Activated effector memory CD4-positive, alpha-beta T cell treated with Interleukin-2 at 50 U/mL for 16 hours (primary cell): ENCODE measurements at regions not wholly inside any gene's neighbourhood (a gene's known extent, or its start where the extent isn't known, plus 50 kb on each side); places are given as distances from the start of the nearest gene placed in this dataset.
A peak's percentile ranks its signal among the peaks of the same experiment; 100 is the strongest.
"Not testable (repeated sequence)": the region's sequence is repeated elsewhere in the genome, so short reads cannot be mapped to it uniquely, and the experiment has no call there.

Source experiments
- DNase-seq: peaks from one replicate; pipeline ENCODE4 v3.0.0-alpha.2; 2020

- DNase-seq, result no peak
These were observed 154.1 kb downstream of the SH3BP4 start for GRCh38 chr2:235105821-235106359.

- DNase-seq, result no peak
These were observed 155.2 kb downstream of the SH3BP4 start for GRCh38 chr2:235106874-235107639.

GRCh38 chr2:235107640-235107951, 155.8 kb downstream of the SH3BP4 start:
- no peak for DNase-seq

DNA sequence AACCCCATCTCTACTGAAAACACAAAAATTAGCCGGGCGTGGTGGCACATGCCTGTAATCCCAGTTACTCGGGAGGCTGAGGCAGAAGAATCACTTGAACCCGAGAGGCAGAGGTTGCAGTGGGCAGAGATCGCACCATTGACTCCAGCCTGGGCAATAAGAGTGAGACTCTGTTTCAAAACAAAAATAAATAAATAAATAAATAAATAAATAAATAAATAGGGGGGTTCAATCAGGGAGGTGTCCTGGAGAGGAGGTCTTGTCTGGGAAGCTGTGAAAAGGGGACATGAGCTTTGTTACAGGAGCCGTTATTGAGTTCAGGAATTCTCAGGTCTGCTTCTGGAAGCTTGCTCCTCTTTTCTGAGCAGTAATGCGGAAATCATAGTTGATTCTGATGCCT, 157.7 kb downstream of the SH3BP4 start:
- DNase-seq, result not testable (repeated sequence)

- DNase-seq, result no peak
These were observed 160.5 kb downstream of the SH3BP4 start for GRCh38 chr2:235112365-235112764.

- no peak for DNase-seq
These were observed 162.0 kb downstream of the SH3BP4 start for GRCh38 chr2:235113854-235114253.

GRCh38 chr2:235114286-235114685, 162.5 kb downstream of the SH3BP4 start:
- DNase-seq, result no peak

DNA sequence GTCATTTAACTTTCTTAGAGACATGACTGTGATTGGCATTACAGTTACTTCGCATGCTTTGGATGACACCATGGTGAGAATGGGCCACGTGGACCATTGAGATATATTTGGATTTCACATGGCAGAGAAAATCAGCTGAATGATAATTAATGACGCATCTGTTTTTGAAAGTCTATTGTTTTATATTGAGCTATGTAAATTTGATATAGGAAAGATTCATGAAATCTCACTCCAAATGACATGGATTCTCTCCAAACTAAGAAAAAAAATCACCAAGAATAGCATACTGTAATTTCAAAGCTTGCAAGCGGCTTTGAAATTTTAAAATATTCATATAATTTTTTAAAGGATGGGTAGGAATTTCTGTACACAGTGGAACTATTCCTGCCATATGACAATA, 163.7 kb downstream of the SH3BP4 start:
- DNase-seq, result no peak

DNA sequence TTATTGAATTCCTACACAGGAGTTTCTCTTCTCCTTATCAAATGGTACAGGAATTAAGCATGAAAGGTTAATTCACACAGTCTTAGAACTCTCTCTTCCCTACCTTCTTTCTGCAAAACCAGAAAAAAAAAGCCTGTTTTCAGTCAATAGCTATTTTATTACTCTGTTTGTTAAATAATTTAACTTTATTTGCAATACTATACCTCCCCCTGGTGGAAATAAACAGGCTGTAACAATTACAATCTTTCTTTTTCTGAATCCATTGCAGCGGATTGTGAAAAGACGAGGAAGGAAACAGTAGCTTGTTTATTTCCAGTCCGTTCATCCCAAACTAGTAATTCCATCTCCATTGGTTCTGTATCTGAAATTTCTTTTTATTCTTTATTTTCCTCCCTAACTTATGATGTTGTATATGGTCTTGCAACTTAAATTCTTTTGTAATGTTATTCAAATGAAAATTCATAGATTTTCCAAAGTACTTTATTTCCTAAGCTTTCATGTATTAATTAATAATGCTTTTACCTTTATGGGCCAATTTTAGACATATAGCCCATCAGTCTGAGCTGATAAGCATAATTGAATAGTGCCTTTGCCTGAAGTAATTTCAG, 165.2 kb downstream of the SH3BP4 start:
- DNase-seq, result no peak

DNA sequence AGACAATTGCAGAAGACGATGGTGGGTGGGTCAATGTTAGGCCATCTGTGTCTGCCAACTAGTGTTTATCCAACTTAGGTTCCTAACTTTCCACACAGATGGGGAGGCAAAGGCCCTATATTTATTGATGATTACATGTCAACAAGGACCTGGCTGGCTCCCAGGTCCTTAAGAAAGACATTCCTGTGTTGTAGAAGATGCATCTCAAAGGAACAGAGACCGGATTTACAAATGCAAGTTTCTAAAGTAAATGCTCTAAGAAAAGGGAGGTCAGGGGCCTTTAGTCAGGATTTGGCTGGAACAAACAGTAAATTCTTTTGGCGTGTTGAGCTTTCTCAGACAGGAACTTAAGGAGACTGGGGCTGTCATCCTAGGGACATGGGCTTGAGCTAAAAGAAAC, 175.0 kb downstream of the SH3BP4 start:
- DNase-seq, result no peak

DNA sequence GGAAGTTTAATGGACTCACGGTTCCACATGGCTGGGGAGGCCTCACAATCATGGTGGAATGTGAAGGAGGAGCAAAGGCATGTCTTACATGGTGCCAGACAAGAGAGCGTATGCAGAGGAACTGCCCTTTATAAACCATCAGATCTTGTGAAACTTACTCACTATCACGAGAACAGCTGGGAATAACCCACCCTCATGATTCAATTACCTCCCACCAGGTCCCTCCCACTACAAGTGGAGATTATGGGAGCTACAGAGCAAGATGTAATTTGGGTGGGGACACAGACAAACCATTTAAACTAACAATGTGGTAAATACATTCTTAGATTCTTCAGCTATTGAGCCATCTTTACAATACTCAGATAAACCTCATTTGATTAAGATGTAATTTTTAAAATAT, 176.1 kb downstream of the SH3BP4 start:
- DNase-seq, result no peak

DNA sequence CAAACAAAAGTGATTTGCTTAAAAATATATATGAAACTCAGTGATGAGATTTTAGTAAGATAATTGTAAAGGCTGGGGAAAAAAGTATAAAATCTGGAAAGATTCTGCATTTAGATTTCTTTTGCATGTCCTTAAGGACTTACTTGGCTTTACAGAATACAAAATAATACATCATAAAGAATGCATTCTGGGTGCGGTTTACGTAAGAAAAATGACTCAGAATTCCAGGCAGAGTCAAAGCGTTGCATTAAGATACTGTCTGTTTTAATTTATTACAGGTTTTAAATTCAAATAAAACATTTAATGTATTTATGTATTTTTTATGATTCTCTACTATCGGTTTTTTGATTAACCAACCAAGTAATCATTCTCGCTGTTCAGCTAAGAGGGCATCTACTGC, 178.0 kb downstream of the SH3BP4 start:
- no peak for DNase-seq

DNA sequence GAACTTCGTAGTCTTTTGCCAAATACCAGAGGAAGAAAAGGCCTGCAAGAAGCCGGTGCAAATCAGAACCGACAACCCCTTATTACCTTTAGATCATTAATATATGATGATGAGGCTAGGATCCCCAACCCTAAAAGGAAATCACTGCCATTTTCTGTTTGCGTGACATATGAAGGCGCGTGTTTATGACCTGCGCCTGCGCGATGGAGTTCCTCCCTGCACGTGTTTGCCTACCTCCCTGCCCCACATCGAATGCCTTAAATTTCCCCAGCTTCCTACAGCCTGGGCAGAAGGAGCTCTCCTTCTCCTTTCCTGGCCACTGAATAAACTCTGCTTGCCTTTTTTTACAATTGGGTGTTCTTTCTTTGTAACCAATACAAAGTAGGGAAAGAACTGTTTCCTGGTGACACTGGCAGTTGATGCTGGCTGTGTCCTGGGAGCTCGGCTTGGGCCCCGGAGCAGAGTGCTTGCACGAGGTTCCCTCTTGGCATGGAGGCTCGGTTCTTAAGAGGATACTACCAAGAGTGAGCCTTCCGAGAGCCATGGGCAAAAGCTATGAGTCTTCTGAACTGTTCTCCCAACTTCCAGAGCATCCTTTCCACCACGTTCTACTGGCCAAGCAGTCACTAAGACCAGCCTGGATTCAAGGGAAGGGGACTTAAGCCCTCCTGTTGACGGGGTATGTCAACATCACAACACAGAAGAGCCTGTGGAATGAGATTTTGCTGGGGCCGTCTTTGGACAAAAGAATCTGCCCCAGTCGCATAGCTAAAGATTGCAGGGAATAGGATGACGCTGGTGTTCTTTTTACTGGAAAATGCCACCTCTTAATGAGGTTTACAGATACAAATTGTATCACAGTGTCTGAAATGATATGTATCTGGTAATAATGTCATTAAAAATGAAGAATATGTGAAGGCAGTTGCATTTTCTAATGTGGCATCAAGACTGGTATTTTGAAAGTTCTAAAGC, 179.8 kb downstream of the SH3BP4 start:
- DNase-seq, result no peak

DNA sequence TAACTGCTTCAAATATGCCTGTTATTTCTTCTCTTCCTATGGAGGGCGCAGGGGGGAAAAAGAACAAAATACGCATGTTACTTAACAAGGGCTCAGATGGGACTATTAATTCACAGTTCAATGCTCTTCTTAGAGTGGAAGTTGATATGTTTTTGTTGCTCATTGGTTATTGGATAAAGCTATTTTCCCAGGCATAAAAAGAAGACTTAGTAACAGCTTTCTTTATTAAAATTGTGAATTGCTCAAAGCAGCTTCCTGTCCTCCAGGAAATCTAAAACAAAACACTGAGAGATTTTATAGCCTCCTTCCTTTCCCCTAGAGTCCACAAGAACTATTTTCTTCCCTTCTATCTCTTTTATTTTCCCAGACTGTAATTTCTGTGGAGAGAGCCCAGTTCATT, 180.8 kb downstream of the SH3BP4 start:
- DNase-seq, result no peak

DNA sequence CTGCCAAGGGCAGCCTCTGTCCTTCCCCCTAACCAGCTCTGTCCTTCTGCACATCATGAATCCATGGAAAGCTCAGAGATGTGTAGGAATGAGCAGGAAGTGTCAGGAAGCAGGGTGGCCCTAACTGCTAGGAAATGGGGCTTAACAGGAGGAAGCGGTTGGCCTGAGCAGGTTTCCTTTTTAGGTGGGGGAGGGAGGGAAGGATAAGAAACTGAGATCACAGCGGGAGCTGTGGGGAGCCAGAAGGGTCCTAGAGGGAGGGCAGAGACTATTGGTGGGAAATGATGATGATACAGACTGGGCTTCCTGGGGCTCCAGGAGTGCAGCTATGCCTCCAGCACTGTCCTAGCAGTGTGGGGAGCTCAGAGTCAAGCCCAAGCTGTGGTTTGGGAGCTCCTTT, 182.0 kb downstream of the SH3BP4 start:
- no peak for DNase-seq

DNA sequence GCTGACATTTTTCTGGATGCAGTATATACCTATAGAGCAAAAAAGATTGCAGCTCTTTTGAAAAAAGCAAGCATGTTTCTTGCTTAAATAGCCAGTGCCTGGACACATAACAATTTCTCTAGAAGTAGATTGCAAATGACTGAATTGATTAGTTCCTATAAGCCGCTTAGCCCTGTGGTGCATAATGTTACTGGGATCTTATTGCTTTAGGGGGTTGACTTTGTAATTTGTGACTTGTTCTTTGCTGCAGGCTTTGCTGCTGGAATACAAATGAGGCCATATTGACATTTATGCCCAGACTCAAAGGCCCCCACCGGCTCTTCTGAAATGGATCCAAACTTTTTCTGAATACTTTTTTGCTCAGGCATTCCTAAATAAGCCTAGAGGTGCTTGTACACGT, 182.6 kb downstream of the SH3BP4 start:
- no peak for DNase-seq

DNA sequence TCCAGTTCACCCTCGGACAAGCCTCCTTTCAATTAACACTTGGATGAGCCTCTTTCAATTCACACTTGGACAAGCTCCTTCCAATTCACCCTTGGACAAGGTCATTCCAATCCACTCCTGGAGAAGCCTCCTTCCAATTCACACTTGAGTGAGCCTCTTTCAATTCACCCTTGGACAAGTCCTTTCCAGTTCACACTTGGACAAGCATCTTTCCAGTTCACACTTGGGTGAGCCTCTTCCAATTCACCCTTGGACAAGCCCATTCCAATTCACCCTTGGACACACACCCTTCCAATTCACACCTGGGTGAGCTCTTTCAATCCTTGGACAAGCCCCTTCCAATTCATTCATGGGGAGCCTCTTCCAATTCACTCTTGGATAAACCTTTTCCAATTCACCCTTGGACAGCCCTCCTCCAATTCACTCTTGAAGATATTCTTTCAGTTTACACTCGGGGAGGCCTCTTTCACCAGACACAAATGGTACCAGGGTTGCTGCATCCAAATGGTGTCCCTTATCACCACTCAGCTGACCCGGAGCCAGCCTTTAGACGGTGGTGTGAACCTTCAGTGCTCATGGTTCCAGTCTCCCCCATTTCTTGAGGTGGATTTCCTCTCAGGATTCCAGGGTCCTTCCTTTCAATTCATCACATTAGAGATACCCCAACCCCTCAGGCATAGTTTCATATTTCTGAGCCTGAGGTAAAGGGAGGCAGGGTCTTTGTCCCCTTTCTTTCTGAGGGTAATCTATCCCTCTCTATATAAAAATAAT, 183.6 kb downstream of the SH3BP4 start:
- DNase-seq, result no peak

GRCh38 chr2:235135990-235136561, 184.3 kb downstream of the SH3BP4 start:
- DNase-seq, result peak; percentile 6

DNA sequence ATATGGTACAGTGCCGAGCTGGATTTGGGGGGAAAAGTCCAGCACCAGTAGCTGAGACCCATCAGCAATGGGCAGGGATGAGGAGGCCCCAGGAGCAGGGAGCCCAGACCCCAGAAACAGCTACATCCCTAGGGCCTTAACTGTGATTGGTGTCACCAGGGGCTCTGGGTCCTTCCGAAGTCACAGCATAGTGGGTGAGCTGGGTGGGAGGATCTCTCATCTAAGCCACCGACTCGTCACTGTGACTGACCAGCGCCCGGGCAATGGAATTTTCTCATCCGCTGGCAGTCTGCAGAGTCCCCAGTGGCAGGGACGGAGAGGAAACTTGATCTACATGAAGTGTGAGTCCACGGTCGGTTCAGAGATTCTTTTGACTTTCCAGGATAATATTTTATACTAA, 186.5 kb downstream of the SH3BP4 start:
- DNase-seq, result no peak

- DNase-seq, result no peak
These were observed 188.4 kb downstream of the SH3BP4 start for GRCh38 chr2:235139956-235140800.

GRCh38 chr2:235140801-235141081, 188.9 kb downstream of the SH3BP4 start:
- DNase-seq, result no peak
